ENCODE measurements at regions not wholly inside any gene's neighbourhood (a gene's known extent, or its start where the extent isn't known, plus 50 kb on each side); places are given as distances from the start of the nearest gene placed in this dataset.

- Histone ChIP-seq H3K4me3 (ENCODE audit: insufficient read depth, low read length, poor library complexity, severe bottlenecking) (no peak overlapping the region), H3K9ac (ENCODE audit: low read length) (no peak overlapping the region), H3K27ac (ENCODE audit: low read depth, low read length) (no peak overlapping the region), H4K20me1 (ENCODE audit: low read depth, low read length) (no peaks in the 10 kb centered on the region), H3K79me2 (ENCODE audit: insufficient read depth, low read length) (no peaks in the 10 kb centered on the region), H3K9me2 (replicated peaks; ENCODE audit: insufficient read depth, low read length) (no peaks in the 10 kb centered on the region), H3K9me3 (ENCODE audit: insufficient read depth, low read length) (no peaks in the 10 kb centered on the region), H3K36me3 (ENCODE audit: low read length) (no peaks in the 10 kb centered on the region), H3K4me2 (ENCODE audit: low read depth, low read length, poor library complexity, severe bottlenecking) (no peak overlapping the region), H2AFZ (ENCODE audit: low read depth, low read length, severe bottlenecking) (no peak overlapping the region), H3K27me3 (ENCODE audit: low read length) (no peaks in the 10 kb centered on the region), H3F3A (ENCODE audit: insufficient read depth) (no peaks in the 10 kb centered on the region)
- TF ChIP-seq CTCF (IDR thresholded peaks at IDR 0.05; ENCODE audit: insufficient read depth, low read length, poor library complexity, severe bottlenecking) (no peak), EZH2phosphoT487 (conservative IDR thresholded peaks at IDR 0.05; ENCODE audit: low read length) (no peak)
Observed at GRCh38 chr13:40410315-40410714, 256.1 kb downstream of the FOXO1 start.

DNA sequence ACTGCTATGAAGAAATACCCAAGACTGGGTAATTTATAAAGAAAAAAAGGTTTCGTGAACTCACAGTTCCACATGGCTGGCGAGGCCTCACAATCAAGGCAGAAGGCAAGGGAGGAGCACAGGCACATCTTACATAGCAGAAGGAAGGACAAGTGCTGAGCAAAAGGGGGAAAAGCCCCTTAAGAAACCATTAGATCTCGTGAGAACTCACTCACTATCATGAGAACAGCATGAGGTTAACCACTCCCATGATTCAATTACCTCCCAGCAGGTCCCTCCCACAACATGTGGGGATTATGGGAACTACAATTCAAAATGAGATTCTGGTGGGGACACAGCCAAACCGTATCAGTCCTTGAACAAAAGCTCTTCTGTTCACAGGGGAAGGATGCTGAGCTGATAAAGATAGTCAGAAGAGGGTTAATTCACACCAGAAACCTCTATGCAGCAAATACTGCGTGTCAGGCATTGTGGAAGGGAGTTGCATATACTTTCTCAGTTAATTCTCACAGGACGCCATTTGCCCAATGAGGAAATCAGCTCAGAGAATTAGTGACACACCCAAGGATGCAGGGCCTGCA, 246.2 kb downstream of the FOXO1 start:
- Histone ChIP-seq H3K4me2 (ENCODE audit: low read depth, low read length, poor library complexity, severe bottlenecking) (no peak overlapping the region), H3K9me2 (replicated peaks; ENCODE audit: insufficient read depth, low read length) (no peaks in the 10 kb centered on the region)
- TF ChIP-seq EZH2phosphoT487 (conservative IDR thresholded peaks at IDR 0.05; ENCODE audit: low read length) (no peak), CTCF (IDR thresholded peaks at IDR 0.05; ENCODE audit: insufficient read depth, low read length, poor library complexity, severe bottlenecking) (no peak)

DNA sequence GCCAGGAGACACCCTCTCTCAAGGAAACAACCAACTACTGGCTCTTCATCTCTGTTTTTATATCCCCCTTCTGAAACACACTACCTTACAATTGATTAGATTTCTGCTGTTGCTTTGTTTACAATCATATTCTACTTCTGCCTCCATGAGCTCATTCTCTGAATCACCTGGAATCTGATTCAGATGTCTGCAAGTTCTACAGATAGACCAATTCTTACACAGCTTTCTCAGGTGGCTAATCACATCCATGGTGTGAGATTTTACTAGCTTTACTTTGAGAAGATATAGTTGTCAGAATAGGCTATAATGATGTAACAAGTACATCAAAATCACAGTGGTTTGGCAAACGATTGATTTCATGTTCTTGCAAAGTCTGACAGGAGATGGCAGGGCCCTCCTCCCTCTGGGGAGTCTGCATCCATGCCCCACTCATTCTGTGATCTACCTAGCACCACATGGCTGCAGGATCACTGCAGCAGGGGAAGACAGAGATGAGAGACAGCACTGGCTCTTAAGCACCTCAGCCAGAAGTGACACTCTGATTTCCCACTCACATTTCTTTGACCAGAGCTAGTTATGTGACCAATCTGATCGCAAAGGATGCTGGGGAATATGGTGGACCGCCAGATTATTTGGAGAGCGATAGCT, 243.7 kb downstream of the FOXO1 start:
- Histone ChIP-seq H4K20me1 (ENCODE audit: low read depth, low read length) (no peaks in the 10 kb centered on the region), H3K9ac (ENCODE audit: low read length) (no peak overlapping the region), H3K36me3 (ENCODE audit: low read length) (no peaks in the 10 kb centered on the region), H3K9me3 (ENCODE audit: insufficient read depth, low read length) (no peaks in the 10 kb centered on the region), H3K4me2 (ENCODE audit: low read depth, low read length, poor library complexity, severe bottlenecking) (no peak overlapping the region), H3K4me3 (ENCODE audit: insufficient read depth, low read length, poor library complexity, severe bottlenecking) (no peak overlapping the region), H2AFZ (ENCODE audit: low read depth, low read length, severe bottlenecking) (no peak overlapping the region), H3K9me2 (replicated peaks; ENCODE audit: insufficient read depth, low read length) (no peaks in the 10 kb centered on the region), H3F3A (ENCODE audit: insufficient read depth) (no peaks in the 10 kb centered on the region), H3K27ac (ENCODE audit: low read depth, low read length) (no peak overlapping the region), H3K79me2 (ENCODE audit: insufficient read depth, low read length) (no peaks in the 10 kb centered on the region), H3K27me3 (ENCODE audit: low read length) (no peaks in the 10 kb centered on the region)
- TF ChIP-seq EZH2phosphoT487 (conservative IDR thresholded peaks at IDR 0.05; ENCODE audit: low read length): no peak
- TF ChIP-seq CTCF (IDR thresholded peaks at IDR 0.05; ENCODE audit: insufficient read depth, low read length, poor library complexity, severe bottlenecking): no peak

More for the DNA sequence above, 246.2 kb downstream of the FOXO1 start:
- Histone ChIP-seq H3K9me3 (ENCODE audit: insufficient read depth, low read length) (no peaks in the 10 kb centered on the region), H3K27me3 (ENCODE audit: low read length) (no peaks in the 10 kb centered on the region), H3K4me3 (ENCODE audit: insufficient read depth, low read length, poor library complexity, severe bottlenecking) (no peak overlapping the region), H3F3A (ENCODE audit: insufficient read depth) (no peaks in the 10 kb centered on the region), H3K9ac (ENCODE audit: low read length) (no peak overlapping the region), H3K79me2 (ENCODE audit: insufficient read depth, low read length) (no peaks in the 10 kb centered on the region), H4K20me1 (ENCODE audit: low read depth, low read length) (no peaks in the 10 kb centered on the region), H3K27ac (ENCODE audit: low read depth, low read length) (no peak overlapping the region), H3K36me3 (ENCODE audit: low read length) (no peaks in the 10 kb centered on the region), H2AFZ (ENCODE audit: low read depth, low read length, severe bottlenecking) (no peak overlapping the region)

Measured in SU-DHL-6 (cell line).